Prostate gland (tissue), 2 donors: ENCODE measurements at regions not wholly inside any gene's neighbourhood (a gene's known extent, or its start where the extent isn't known, plus 50 kb on each side); places are given as distances from the start of the nearest gene placed in this dataset.

Experiments used
- DNase-seq: peaks from one replicate; pipeline ENCODE4 v3.0.0-alpha.2; 2019; ENCODE audit warnings: low spot score
- H3K27ac ChIP-seq, 2 donors: fragments of 200-600 bp; sonication (generic); 2 replicates each; pipeline ENCODE4 v1.5.1; 2017 to 2019
- H3K27me3 ChIP-seq: fragments of 200-600 bp; sonication (generic); replicated peaks from 2 replicates; pipeline ENCODE4 v1.5.1; 2019; ENCODE audit not compliant: insufficient read depth
- H3K36me3 ChIP-seq, 2 donors: fragments of 200-600 bp; sonication (generic); 1 replicate in 1 of 2; 2 replicates in 1 of 2; pipeline versions ENCODE4 v1.5.1 to v1.8.1; 2017 to 2019
- H3K4me1 ChIP-seq: fragments of 200-600 bp; sonication (generic); replicated peaks from 2 replicates; pipeline ENCODE4 v1.5.1; 2019
- H3K4me3 ChIP-seq, 2 donors: fragments of 200-600 bp; sonication (generic); 2 replicates each; pipeline ENCODE4 v1.5.1; 2017 to 2019
- H3K9me3 ChIP-seq: fragments of 200-600 bp; sonication (generic); 2 replicates; pipeline ENCODE4 v1.5.1; 2017
- CTCF ChIP-seq, 4 experiments: fragments of 200-600 bp in 2 of 4; fragments of 450-650 bp in 2 of 4; sonication (generic) in 2 of 4; IDR thresholded peaks; 1 replicate in 3 of 4; 2 replicates in 1 of 4; pipeline ENCODE4 v1.5.1; 2016 to 2019; ENCODE audit warnings: antibody characterized with exemption in 4 of 4, mild to moderate bottlenecking in 2 of 4, moderate library complexity in 2 of 4
- POLR2A ChIP-seq: fragments of 450-650 bp; IDR thresholded peaks from one replicate; pipeline ENCODE4 v1.6.1; 2016; ENCODE audit warnings: antibody characterized with exemption, mild to moderate bottlenecking
- POLR2AphosphoS5 ChIP-seq: sonication (generic); formaldehyde crosslinking; IDR thresholded peaks from one replicate; pipeline ENCODE4 v1.6.1; 2017; ENCODE audit warnings: antibody characterized with exemption
- WGBS: methylation state at CpG from one replicate; pipeline ENCODE4 v1.1.5; 2018; 5-methylcytosine and 5-hydroxymethylcytosine counted together
- intact Hi-C: fragments of 100-400 bp; cut with DNase I; formaldehyde crosslinking; loops from one replicate; pipeline ENCODE4 v1.14.2; 2022

- H3K4me1 ChIP-seq: no peaks in the 10 kb centered on the region
- intact Hi-C loops: no loop called here
- no peaks in the 10 kb centered on the region for H3K36me3 ChIP-seq
- no peak overlapping the region for H3K27ac ChIP-seq
- WGBS: 62% methylated on average over 5 of the region's 5 CpGs
- TF ChIP-seq CTCF (IDR thresholded peaks at IDR 0.05) (peak in 2 of 4 experiments; percentile 16 to 20), POLR2A (no peak)
- DNase-seq: no peak
- no peaks in the 10 kb centered on the region for H3K27me3 ChIP-seq
- no peak overlapping the region for H3K4me3 ChIP-seq
- H3K9me3 ChIP-seq: no peaks in the 10 kb centered on the region
Measured at GRCh38 chr5:82364497-82364896, 86.3 kb upstream of the RPS23 start.

GRCh38 chr5:82363524-82363923, 85.4 kb upstream of the RPS23 start:
- DNase-seq: no peak

GRCh38 chr5:82362636-82363035, 84.5 kb upstream of the RPS23 start:
- 83% methylated on average over 6 of the region's 6 CpGs for WGBS
- Histone ChIP-seq H3K27ac (no peak overlapping the region), H3K9me3 (no peaks in the 10 kb centered on the region), H3K36me3 (no peaks in the 10 kb centered on the region), H3K4me3 (no peak overlapping the region), H3K4me1 (no peaks in the 10 kb centered on the region), H3K27me3 (no peaks in the 10 kb centered on the region)
- no peak for DNase-seq
- intact Hi-C loops: no loop called here
- TF ChIP-seq CTCF (IDR thresholded peaks at IDR 0.05) (no peak), POLR2A (no peak), POLR2AphosphoS5 (no peak)

More at GRCh38 chr5:82363524-82363923, 85.4 kb upstream of the RPS23 start:
- Histone ChIP-seq H3K9me3 (no peaks in the 10 kb centered on the region), H3K4me3 (no peak overlapping the region), H3K27me3 (no peaks in the 10 kb centered on the region), H3K4me1 (no peaks in the 10 kb centered on the region), H3K36me3 (no peaks in the 10 kb centered on the region), H3K27ac (no peak overlapping the region)
- intact Hi-C loops: no loop called here
- WGBS: 90% methylated on average over 4 of the region's 4 CpGs
- TF ChIP-seq POLR2AphosphoS5: no peak
- TF ChIP-seq POLR2A: no peak
- no peak for TF ChIP-seq CTCF (IDR thresholded peaks at IDR 0.05)

- no peak for DNase-seq
- H3K4me1 ChIP-seq: no peaks in the 10 kb centered on the region
- no peaks in the 10 kb centered on the region for H3K27me3 ChIP-seq
- intact Hi-C loops: no loop called here
- H3K27ac ChIP-seq: no peak overlapping the region
- no peak overlapping the region for H3K4me3 ChIP-seq
- no peaks in the 10 kb centered on the region for H3K36me3 ChIP-seq
- 81% methylated on average over 3 of the region's 3 CpGs for WGBS
- H3K9me3 ChIP-seq: no peaks in the 10 kb centered on the region
- no peak for TF ChIP-seq POLR2AphosphoS5
- TF ChIP-seq CTCF (IDR thresholded peaks at IDR 0.05): no peak
- TF ChIP-seq POLR2A: no peak
Measured at GRCh38 chr5:82360022-82360421, 81.9 kb upstream of the RPS23 start.

GRCh38 chr5:82359272-82359671, 81.1 kb upstream of the RPS23 start:
- H3K4me1 ChIP-seq: no peaks in the 10 kb centered on the region
- H3K27ac ChIP-seq: no peak overlapping the region
- no peak for DNase-seq
- intact Hi-C loops: loop anchor here (5.0 to 10.0 kb wide), 2 partner anchors 1116 to 1203 kb away; partner anchors contain the start of gene VCAN
- H3K27me3 ChIP-seq: no peaks in the 10 kb centered on the region
- H3K4me3 ChIP-seq: no peak overlapping the region
- no peaks in the 10 kb centered on the region for H3K36me3 ChIP-seq
- no peaks in the 10 kb centered on the region for H3K9me3 ChIP-seq
- TF ChIP-seq POLR2A: no peak
- no peak for TF ChIP-seq POLR2AphosphoS5
- TF ChIP-seq CTCF (IDR thresholded peaks at IDR 0.05): no peak
- WGBS: 18% methylated on average over 3 of the region's 3 CpGs
